ENCODE measurements at regions not wholly inside any gene's neighbourhood (a gene's known extent, or its start where the extent isn't known, plus 50 kb on each side); places are given as distances from the start of the nearest gene placed in this dataset.
A peak's percentile ranks its signal among the peaks of the same experiment; 100 is the strongest.

- DNase-seq (ENCODE audit: low spot score) = no peak
- intact Hi-C loops (cut with DNase I) = loop anchor here (10.0 kb wide), 1 partner anchor 215 kb away; no protein-coding TSS in a partner anchor
Measured at GRCh38 chr2:2639251-2640139, 308.4 kb upstream of the MYT1L start.

DNA sequence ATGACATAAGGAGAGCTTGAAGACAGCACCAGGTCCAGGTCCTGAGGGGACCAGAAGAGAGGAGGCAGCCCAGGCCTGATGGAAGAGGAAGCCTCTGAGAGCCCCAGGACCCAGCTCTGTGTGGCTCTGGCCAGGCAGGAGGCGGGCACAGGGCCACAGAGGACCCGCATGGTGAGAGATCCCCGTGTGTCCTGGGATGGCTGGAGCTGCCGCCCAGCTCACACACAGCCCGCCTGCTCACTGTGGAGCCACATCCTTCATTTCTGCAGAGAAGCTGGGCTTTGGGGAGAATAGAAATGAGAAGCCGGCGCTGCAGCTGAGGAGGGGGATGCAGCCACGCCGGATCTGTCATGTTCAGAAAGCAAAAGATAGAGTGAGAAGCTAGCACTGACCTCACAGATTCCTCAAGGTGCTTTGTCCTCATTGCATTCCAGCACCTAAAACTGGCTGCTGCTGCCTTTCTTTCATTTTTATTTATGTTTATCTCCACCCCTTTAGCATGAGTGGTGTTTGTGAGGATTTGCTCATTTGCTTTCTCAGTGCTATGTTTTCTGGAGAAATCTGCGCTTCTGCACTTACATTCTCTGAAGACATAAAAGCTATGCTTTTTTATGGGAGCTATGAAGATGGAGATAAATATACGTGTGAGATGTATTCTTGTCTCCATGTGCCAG is 307.6 kb upstream of the MYT1L start:
- no peak for DNase-seq (ENCODE audit: low spot score)
- intact Hi-C loops (cut with DNase I) = no loop called here

DNA sequence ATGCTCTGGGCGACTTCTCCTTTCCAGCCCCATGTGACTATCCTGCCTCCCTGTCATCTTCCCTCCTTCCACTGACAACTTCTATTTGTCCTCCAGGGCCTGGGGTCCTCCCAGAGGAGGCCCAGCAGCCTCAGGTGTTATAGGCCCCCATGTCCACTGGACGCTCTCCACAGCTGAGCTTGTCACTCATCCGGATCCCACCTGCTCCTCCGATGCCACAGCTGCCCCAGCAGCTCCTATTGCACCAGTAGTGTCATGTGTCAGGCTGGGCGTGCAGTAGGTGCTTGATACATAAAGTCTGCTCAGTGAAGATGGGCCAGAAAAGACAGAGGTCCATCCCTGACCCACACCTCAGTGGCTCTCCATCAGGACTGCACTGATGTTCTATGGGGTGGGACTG is 305.7 kb upstream of the MYT1L start:
- intact Hi-C loops (cut with DNase I) = no loop called here
- no peak for DNase-seq (ENCODE audit: low spot score)

- intact Hi-C loops (cut with DNase I) = no loop called here
- DNase-seq (ENCODE audit: low spot score) = no peak
Measured at GRCh38 chr2:2635025-2635528, 304.0 kb upstream of the MYT1L start.

GRCh38 chr2:2633017-2633416 is 301.9 kb upstream of the MYT1L start:
- intact Hi-C loops (cut with DNase I) = no loop called here
- no peak for DNase-seq (ENCODE audit: low spot score)

DNA sequence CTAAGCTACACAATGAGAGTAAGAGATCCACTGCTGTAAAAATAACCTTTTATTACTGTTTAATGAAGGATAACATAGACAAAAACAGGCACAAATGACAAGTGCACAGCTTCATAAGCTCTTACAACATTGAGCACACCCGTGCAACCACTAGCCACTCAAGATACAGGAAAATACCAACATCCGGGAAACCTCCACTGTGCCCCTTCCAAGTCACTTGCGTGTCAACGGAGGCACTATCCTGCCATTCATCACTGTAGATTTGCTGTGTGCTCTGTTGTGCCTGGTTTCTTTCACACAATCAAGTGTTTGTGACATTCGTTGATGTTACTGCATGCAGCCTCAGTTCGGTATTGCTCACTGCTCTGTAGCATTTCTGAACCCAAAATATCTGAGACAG is 292.9 kb upstream of the MYT1L start:
- intact Hi-C loops (cut with DNase I) = no loop called here
- DNase-seq (ENCODE audit: low spot score) = no peak

- DNase-seq (ENCODE audit: low spot score) = no peak
- intact Hi-C loops (cut with DNase I) = no loop called here
Measured at GRCh38 chr2:2621855-2622254, 290.8 kb upstream of the MYT1L start.

DNA sequence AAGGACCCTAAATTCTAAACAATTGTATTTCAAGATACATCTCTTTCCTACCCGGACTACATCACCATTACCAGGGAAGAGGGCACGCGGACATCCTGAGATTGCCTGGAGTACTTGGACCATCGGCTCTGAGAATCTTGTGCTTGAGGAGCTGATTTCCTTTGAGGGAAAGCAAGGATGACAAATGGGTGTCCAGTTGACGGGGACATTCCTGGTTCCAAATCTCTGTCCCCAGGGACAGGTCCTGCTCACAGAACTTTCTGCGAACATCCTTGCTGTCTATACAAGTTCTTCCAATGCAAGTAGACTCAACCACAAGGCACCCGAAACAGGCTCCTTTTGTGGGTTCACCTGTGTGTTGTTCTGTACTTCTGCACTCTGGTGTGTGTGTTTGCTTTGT is 289.5 kb upstream of the MYT1L start:
- intact Hi-C loops (cut with DNase I) = no loop called here
- no peak for DNase-seq (ENCODE audit: low spot score)

- DNase-seq (ENCODE audit: low spot score) = no peak
- intact Hi-C loops (cut with DNase I) = no loop called here
Measured at GRCh38 chr2:2619995-2620394, 288.9 kb upstream of the MYT1L start.

DNA sequence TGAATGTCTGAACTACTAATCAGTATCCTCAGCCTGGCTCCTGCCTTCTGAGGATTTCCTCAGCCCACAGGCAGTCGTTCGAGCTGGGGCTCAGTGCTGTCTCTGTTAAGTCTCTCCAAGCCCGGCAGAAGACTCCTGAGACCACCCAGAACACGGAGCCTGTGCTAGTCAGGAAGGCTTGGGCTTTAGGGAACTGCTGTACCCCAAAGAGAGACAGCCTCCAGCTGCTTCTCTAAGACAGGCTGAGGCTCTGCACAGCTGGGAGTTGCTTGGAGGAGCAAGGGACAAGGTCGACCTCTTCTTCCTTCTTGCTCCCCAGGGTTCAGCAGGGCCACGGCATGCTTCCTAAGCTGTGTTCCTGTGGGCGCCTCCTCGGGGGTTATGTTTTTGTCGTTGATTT is 283.4 kb upstream of the MYT1L start:
- DNase-seq (ENCODE audit: low spot score) = no peak
- intact Hi-C loops (cut with DNase I) = loop anchor here (5.0 kb wide), 1 partner anchor 158 kb away; no protein-coding TSS in a partner anchor

- DNase-seq (ENCODE audit: low spot score) = peak; percentile 93
- intact Hi-C loops (cut with DNase I) = loop anchor here (5.0 kb wide), 1 partner anchor 159 kb away; no protein-coding TSS in a partner anchor
Measured at GRCh38 chr2:2613279-2614199, 282.5 kb upstream of the MYT1L start.

GRCh38 chr2:2610751-2611150 is 279.7 kb upstream of the MYT1L start:
- no peak for DNase-seq (ENCODE audit: low spot score)
- intact Hi-C loops (cut with DNase I) = loop anchor here (5.0 kb wide), 1 partner anchor 162 kb away; no protein-coding TSS in a partner anchor

- intact Hi-C loops (cut with DNase I) = no loop called here
- DNase-seq (ENCODE audit: low spot score) = no peak
Measured at GRCh38 chr2:2600366-2600765, 269.3 kb upstream of the MYT1L start.

- DNase-seq (ENCODE audit: low spot score) = no peak
- intact Hi-C loops (cut with DNase I) = no loop called here
Measured at GRCh38 chr2:2599441-2599840, 268.4 kb upstream of the MYT1L start.

GRCh38 chr2:2597712-2598111 is 266.6 kb upstream of the MYT1L start:
- DNase-seq (ENCODE audit: low spot score) = no peak
- intact Hi-C loops (cut with DNase I) = no loop called here

- intact Hi-C loops (cut with DNase I) = no loop called here
- DNase-seq (ENCODE audit: low spot score) = no peak
Measured at GRCh38 chr2:2591542-2591940, 260.5 kb upstream of the MYT1L start.

- intact Hi-C loops (cut with DNase I) = no loop called here
- no peak for DNase-seq (ENCODE audit: low spot score)
Measured at GRCh38 chr2:2590841-2591541, 259.9 kb upstream of the MYT1L start.

DNA sequence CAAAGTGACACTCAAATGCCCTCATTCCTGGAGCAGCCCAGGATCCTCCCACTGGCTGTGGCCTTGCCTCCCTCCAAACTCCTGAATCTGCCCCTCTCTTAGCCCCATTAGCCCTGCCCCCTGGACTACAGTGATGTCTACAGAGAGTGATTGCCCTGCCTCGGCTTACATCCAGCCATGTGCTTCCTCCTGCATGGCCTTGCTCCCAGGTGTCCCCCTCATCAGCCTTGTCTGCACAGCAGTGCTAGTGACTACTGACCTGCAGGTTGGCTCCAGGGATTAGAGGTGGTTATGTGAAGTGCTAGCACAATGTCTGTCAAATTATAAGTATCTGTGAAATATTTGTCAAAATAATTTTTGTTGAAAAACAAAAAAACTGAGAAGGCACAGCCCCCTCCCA is 259.1 kb upstream of the MYT1L start:
- intact Hi-C loops (cut with DNase I) = no loop called here
- no peak for DNase-seq (ENCODE audit: low spot score)

DNA sequence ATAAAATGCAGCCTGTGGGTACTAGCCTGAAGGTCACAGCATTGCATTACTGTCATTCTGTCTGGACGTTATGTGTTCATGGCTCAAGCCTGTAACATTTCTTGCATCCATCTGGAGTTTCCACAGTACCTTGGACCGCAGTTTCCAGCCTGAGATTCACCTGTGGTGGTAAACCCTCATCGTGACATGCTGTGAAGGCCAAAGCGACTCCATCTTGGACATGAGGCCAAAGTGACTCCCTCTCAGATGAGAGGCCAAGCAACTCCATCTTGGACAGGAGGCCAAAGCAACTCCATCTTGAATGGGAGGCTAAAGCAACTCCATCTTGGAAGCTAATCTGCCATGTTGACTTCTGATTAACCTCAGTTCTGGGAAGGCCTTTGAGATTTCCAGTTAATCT is 257.7 kb upstream of the MYT1L start:
- intact Hi-C loops (cut with DNase I) = no loop called here
- no peak for DNase-seq (ENCODE audit: low spot score)

Measured in cardiac septum (tissue), 1 donor.